ENCODE measurements at regions not wholly inside any gene's neighbourhood (a gene's known extent, or its start where the extent isn't known, plus 50 kb on each side); places are given as distances from the start of the nearest gene placed in this dataset.

GRCh38 chr15:95035106-95035505 is 803.7 kb downstream of the MCTP2 start (continued):
- TF ChIP-seq ATF2 (IDR thresholded peaks at IDR 0.05; ENCODE audit: low read length) (no peak), E2F6 (IDR thresholded peaks at IDR 0.05) (no peak)

Data from H1 (cell line).